Activated CD8-positive, alpha-beta T cell treated with anti-CD3 and anti-CD28 coated beads, Interleukin-2, amount 10 ng/mL, durations not matched to agents 7 days and 5 days (primary cell): ENCODE measurements at regions not wholly inside any gene's neighbourhood (a gene's known extent, or its start where the extent isn't known, plus 50 kb on each side); places are given as distances from the start of the nearest gene placed in this dataset.

Experiments used
- ATAC-seq: fragments of 150-1000 bp; cut with Tn5 transposase; one replicate; pipeline ENCODE4 v1.10.0; 2021; ENCODE audit warnings: moderate library complexity
- CTCF ChIA-PET: fragments of 350-600 bp; sonication (Branson Sonifier 250); formaldehyde crosslinking; loops from one replicate; lab custom pipeline; 2021; ENCODE audit warnings: antibody characterized with exemption; lab: Charles Lee
- POLR2A ChIA-PET: fragments of 350-600 bp; sonication (Branson Sonifier 250); formaldehyde crosslinking; loops from one replicate; lab custom pipeline; 2021; ENCODE audit warnings: antibody characterized with exemption; lab: Charles Lee
- DNase-seq: peaks from one replicate; pipeline ENCODE4 v3.0.0-alpha.2; 2020
- H3K27ac Mint-ChIP-seq: one replicate; pipeline ENCODE4 v1.8.0; 2021; ENCODE audit warnings: mild to moderate bottlenecking, mixed read lengths
- H3K27me3 Mint-ChIP-seq: one replicate; pipeline ENCODE4 v1.8.0; 2021; ENCODE audit warnings: low read depth, mixed read lengths
- H3K36me3 Mint-ChIP-seq: one replicate; pipeline ENCODE4 v1.8.0; 2021; ENCODE audit warnings: low read depth, mixed read lengths
- H3K4me1 Mint-ChIP-seq: one replicate; pipeline ENCODE4 v1.8.0; 2021; ENCODE audit warnings: low read depth, mixed read lengths
- H3K4me3 Mint-ChIP-seq: one replicate; pipeline ENCODE4 v1.8.0; 2021; ENCODE audit warnings: mild to moderate bottlenecking, mixed read lengths
- H3K9me3 Mint-ChIP-seq: one replicate; pipeline ENCODE4 v1.8.0; 2022; ENCODE audit warnings: mixed read lengths; ENCODE audit not compliant: insufficient read depth

- H3K9me3 Mint-ChIP-seq: no peaks in the 10 kb centered on the region
- CTCF ChIA-PET: no interaction called here
- POLR2A ChIA-PET: no interaction called here
- no peak overlapping the region for H3K27ac Mint-ChIP-seq
- no peaks in the 10 kb centered on the region for H3K36me3 Mint-ChIP-seq
- no peaks in the 10 kb centered on the region for H3K4me1 Mint-ChIP-seq
- DNase-seq: no peak
- ATAC-seq: no peak
- H3K27me3 Mint-ChIP-seq: peaks cover 2% of the 10 kb centered on the region
- H3K4me3 Mint-ChIP-seq: no peak overlapping the region
Observed at GRCh38 chr1:88063605-88064004, 620.5 kb upstream of the PKN2 start.

GRCh38 chr1:88068407-88068960 lies 615.6 kb upstream of the PKN2 start:
- POLR2A ChIA-PET: no interaction called here
- no peaks in the 10 kb centered on the region for H3K4me1 Mint-ChIP-seq
- ATAC-seq: no peak

GRCh38 chr1:88070956-88071355 lies 613.1 kb upstream of the PKN2 start:
- H3K36me3 Mint-ChIP-seq: no peaks in the 10 kb centered on the region
- CTCF ChIA-PET: no interaction called here
- POLR2A ChIA-PET: no interaction called here
- DNase-seq (no peak), ATAC-seq (no peak)
- no peak overlapping the region for H3K4me3 Mint-ChIP-seq
- H3K4me1 Mint-ChIP-seq: no peaks in the 10 kb centered on the region
- H3K9me3 Mint-ChIP-seq: no peaks in the 10 kb centered on the region
- no peaks in the 10 kb centered on the region for H3K27me3 Mint-ChIP-seq
- H3K27ac Mint-ChIP-seq: no peak overlapping the region

More at GRCh38 chr1:88068407-88068960, 615.6 kb upstream of the PKN2 start:
- no peak overlapping the region for H3K27ac Mint-ChIP-seq
- no peak overlapping the region for H3K4me3 Mint-ChIP-seq
- H3K9me3 Mint-ChIP-seq: no peaks in the 10 kb centered on the region
- no peak for DNase-seq
- peaks cover 2% of the 10 kb centered on the region for H3K27me3 Mint-ChIP-seq
- CTCF ChIA-PET: no interaction called here
- H3K36me3 Mint-ChIP-seq: no peaks in the 10 kb centered on the region

GRCh38 chr1:88074661-88075060 lies 609.4 kb upstream of the PKN2 start:
- CTCF ChIA-PET: no interaction called here
- H3K9me3 Mint-ChIP-seq: no peaks in the 10 kb centered on the region

GRCh38 chr1:88075813-88076212 lies 608.3 kb upstream of the PKN2 start:
- no peak for ATAC-seq
- ChIA-PET POLR2A (no interaction called here), CTCF (no interaction called here)
- Mint-ChIP-seq H3K4me3 (no peak overlapping the region), H3K9me3 (no peaks in the 10 kb centered on the region), H3K4me1 (no peaks in the 10 kb centered on the region), H3K27ac (no peak overlapping the region), H3K36me3 (no peaks in the 10 kb centered on the region), H3K27me3 (no peaks in the 10 kb centered on the region)
- no peak for DNase-seq

More at GRCh38 chr1:88074661-88075060, 609.4 kb upstream of the PKN2 start:
- no peak for ATAC-seq
- Mint-ChIP-seq H3K27me3 (no peaks in the 10 kb centered on the region), H3K4me1 (no peaks in the 10 kb centered on the region), H3K36me3 (no peaks in the 10 kb centered on the region), H3K4me3 (no peak overlapping the region), H3K27ac (no peak overlapping the region)
- POLR2A ChIA-PET: no interaction called here
- no peak for DNase-seq

- ATAC-seq: no peak
- no peak for DNase-seq
- no peaks in the 10 kb centered on the region for H3K27me3 Mint-ChIP-seq
- ChIA-PET POLR2A (no interaction called here), CTCF (no interaction called here)
- no peak overlapping the region for H3K4me3 Mint-ChIP-seq
- H3K4me1 Mint-ChIP-seq: no peaks in the 10 kb centered on the region
- no peak overlapping the region for H3K27ac Mint-ChIP-seq
- no peaks in the 10 kb centered on the region for H3K9me3 Mint-ChIP-seq
- H3K36me3 Mint-ChIP-seq: no peaks in the 10 kb centered on the region
Observed at GRCh38 chr1:88079036-88079435, 605.0 kb upstream of the PKN2 start.

GRCh38 chr1:88080875-88081274 lies 603.2 kb upstream of the PKN2 start:
- POLR2A ChIA-PET: no interaction called here
- H3K36me3 Mint-ChIP-seq: no peaks in the 10 kb centered on the region
- H3K4me3 Mint-ChIP-seq: no peak overlapping the region
- H3K9me3 Mint-ChIP-seq: no peaks in the 10 kb centered on the region
- ATAC-seq: no peak
- CTCF ChIA-PET: no interaction called here
- no peak for DNase-seq
- no peaks in the 10 kb centered on the region for H3K4me1 Mint-ChIP-seq
- no peaks in the 10 kb centered on the region for H3K27me3 Mint-ChIP-seq
- no peak overlapping the region for H3K27ac Mint-ChIP-seq

GRCh38 chr1:88088481-88088880 lies 595.6 kb upstream of the PKN2 start:
- peaks cover 4% of the 10 kb centered on the region for H3K9me3 Mint-ChIP-seq
- DNase-seq (no peak), ATAC-seq (no peak)
- ChIA-PET POLR2A (no interaction called here), CTCF (no interaction called here)
- no peaks in the 10 kb centered on the region for H3K4me1 Mint-ChIP-seq
- H3K27me3 Mint-ChIP-seq: no peaks in the 10 kb centered on the region
- no peaks in the 10 kb centered on the region for H3K36me3 Mint-ChIP-seq
- no peak overlapping the region for H3K27ac Mint-ChIP-seq
- H3K4me3 Mint-ChIP-seq: no peak overlapping the region

- ChIA-PET CTCF (no interaction called here), POLR2A (no interaction called here)
- ATAC-seq (no peak), DNase-seq (no peak)
- H3K27ac Mint-ChIP-seq: no peak overlapping the region
- H3K4me3 Mint-ChIP-seq: no peak overlapping the region
- no peaks in the 10 kb centered on the region for H3K27me3 Mint-ChIP-seq
- H3K9me3 Mint-ChIP-seq: peaks cover 4% of the 10 kb centered on the region
- H3K4me1 Mint-ChIP-seq: no peaks in the 10 kb centered on the region
- no peaks in the 10 kb centered on the region for H3K36me3 Mint-ChIP-seq
Observed at GRCh38 chr1:88089961-88090360, 594.1 kb upstream of the PKN2 start.

GRCh38 chr1:88098881-88099280 lies 585.2 kb upstream of the PKN2 start:
- CTCF ChIA-PET: no interaction called here
- ATAC-seq: no peak
- Mint-ChIP-seq H3K27me3 (no peaks in the 10 kb centered on the region), H3K27ac (no peak overlapping the region), H3K9me3 (no peaks in the 10 kb centered on the region), H3K4me3 (no peak overlapping the region), H3K36me3 (no peaks in the 10 kb centered on the region), H3K4me1 (no peaks in the 10 kb centered on the region)
- POLR2A ChIA-PET: no interaction called here
- DNase-seq: no peak

GRCh38 chr1:88101041-88101440 lies 583.0 kb upstream of the PKN2 start:
- ChIA-PET CTCF (no interaction called here), POLR2A (no interaction called here)
- H3K9me3 Mint-ChIP-seq: no peaks in the 10 kb centered on the region
- ATAC-seq (no peak), DNase-seq (no peak)
- no peaks in the 10 kb centered on the region for H3K27me3 Mint-ChIP-seq
- H3K27ac Mint-ChIP-seq: no peak overlapping the region
- H3K4me3 Mint-ChIP-seq: no peak overlapping the region
- H3K36me3 Mint-ChIP-seq: no peaks in the 10 kb centered on the region
- H3K4me1 Mint-ChIP-seq: no peaks in the 10 kb centered on the region

- CTCF ChIA-PET: no interaction called here
- H3K4me1 Mint-ChIP-seq: no peaks in the 10 kb centered on the region
- no peaks in the 10 kb centered on the region for H3K36me3 Mint-ChIP-seq
- no peaks in the 10 kb centered on the region for H3K9me3 Mint-ChIP-seq
- H3K4me3 Mint-ChIP-seq: no peak overlapping the region
- DNase-seq (no peak), ATAC-seq (no peak)
- POLR2A ChIA-PET: no interaction called here
- no peaks in the 10 kb centered on the region for H3K27me3 Mint-ChIP-seq
- H3K27ac Mint-ChIP-seq: no peak overlapping the region
Observed at GRCh38 chr1:88104236-88104635, 579.8 kb upstream of the PKN2 start.

- Mint-ChIP-seq H3K4me1 (no peaks in the 10 kb centered on the region), H3K9me3 (no peaks in the 10 kb centered on the region), H3K4me3 (no peak overlapping the region), H3K27me3 (no peaks in the 10 kb centered on the region), H3K36me3 (no peaks in the 10 kb centered on the region), H3K27ac (no peak overlapping the region)
- ATAC-seq: no peak
- CTCF ChIA-PET: no interaction called here
- POLR2A ChIA-PET: no interaction called here
- DNase-seq: no peak
Observed at GRCh38 chr1:88104886-88105285, 579.2 kb upstream of the PKN2 start.
